ENCODE measurements at regions not wholly inside any gene's neighbourhood (a gene's known extent, or its start where the extent isn't known, plus 50 kb on each side); places are given as distances from the start of the nearest gene placed in this dataset.
"Not testable (repeated sequence)": the region's sequence is repeated elsewhere in the genome, so short reads cannot be mapped to it uniquely, and the experiment has no call there.

DNA sequence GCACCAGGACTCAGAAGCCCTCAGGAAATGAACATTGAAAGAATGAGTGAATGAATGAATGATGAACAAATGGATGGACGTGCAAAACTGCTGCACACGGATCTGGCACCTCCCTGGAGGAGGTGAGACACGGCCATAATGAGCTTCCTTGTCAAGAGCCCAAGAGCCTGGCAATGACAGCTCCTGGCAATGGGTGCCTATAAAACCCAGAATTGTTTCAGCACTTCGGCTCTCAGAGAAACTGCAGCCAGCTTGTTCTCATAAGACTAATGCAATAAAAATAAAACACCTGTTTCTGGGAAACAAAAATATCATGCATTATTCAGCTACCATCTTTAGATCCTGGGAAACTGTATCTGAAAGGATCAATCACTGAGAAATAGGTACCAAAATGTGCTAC is 200.5 kb upstream of the SFSWAP start:
- no peak for TF ChIP-seq POLR2A (IDR thresholded peaks at IDR 0.05)
- TF ChIP-seq, protein P1, sequence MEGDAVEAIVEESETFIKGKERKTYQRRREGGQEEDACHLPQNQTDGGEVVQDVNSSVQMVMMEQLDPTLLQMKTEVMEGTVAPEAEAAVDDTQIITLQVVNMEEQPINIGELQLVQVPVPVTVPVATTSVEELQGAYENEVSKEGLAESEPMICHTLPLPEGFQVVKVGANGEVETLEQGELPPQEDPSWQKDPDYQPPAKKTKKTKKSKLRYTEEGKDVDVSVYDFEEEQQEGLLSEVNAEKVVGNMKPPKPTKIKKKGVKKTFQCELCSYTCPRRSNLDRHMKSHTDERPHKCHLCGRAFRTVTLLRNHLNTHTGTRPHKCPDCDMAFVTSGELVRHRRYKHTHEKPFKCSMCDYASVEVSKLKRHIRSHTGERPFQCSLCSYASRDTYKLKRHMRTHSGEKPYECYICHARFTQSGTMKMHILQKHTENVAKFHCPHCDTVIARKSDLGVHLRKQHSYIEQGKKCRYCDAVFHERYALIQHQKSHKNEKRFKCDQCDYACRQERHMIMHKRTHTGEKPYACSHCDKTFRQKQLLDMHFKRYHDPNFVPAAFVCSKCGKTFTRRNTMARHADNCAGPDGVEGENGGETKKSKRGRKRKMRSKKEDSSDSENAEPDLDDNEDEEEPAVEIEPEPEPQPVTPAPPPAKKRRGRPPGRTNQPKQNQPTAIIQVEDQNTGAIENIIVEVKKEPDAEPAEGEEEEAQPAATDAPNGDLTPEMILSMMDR (IDR thresholded peaks at IDR 0.05): no peak
- Histone ChIP-seq H3K4me3 (no peak overlapping the region), H3K4me1 (no peaks in the 10 kb centered on the region), H3K9me3 (no peaks in the 10 kb centered on the region), H3K36me3 (no peaks in the 10 kb centered on the region), H3K27ac (no peak overlapping the region), H3K27me3 (no peaks in the 10 kb centered on the region)
- no peak for DNase-seq

DNA sequence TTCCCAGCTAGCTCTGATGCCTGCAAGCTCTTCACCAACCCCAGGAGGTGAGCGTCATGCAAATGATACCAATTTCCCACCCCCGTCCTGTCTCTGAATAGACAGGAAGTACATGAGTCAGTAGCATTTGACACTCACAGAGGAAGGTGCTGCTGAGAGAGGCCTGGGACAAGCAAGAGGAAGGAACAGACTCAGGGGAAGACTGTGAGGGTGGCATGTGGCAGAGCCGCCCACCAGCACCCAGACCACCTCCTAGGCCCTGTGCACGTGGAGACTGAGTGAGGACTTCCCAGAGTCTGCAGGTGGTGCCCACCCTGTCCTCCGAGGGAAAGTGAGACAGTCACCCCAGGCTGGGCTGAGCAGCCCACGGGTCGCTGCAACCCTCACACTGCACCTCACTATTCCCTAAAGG is 199.5 kb upstream of the SFSWAP start:
- DNase-seq: peak in 2 of 3 donors; percentile 66 to 73
- H3K9me3 ChIP-seq: no peaks in the 10 kb centered on the region

DNA sequence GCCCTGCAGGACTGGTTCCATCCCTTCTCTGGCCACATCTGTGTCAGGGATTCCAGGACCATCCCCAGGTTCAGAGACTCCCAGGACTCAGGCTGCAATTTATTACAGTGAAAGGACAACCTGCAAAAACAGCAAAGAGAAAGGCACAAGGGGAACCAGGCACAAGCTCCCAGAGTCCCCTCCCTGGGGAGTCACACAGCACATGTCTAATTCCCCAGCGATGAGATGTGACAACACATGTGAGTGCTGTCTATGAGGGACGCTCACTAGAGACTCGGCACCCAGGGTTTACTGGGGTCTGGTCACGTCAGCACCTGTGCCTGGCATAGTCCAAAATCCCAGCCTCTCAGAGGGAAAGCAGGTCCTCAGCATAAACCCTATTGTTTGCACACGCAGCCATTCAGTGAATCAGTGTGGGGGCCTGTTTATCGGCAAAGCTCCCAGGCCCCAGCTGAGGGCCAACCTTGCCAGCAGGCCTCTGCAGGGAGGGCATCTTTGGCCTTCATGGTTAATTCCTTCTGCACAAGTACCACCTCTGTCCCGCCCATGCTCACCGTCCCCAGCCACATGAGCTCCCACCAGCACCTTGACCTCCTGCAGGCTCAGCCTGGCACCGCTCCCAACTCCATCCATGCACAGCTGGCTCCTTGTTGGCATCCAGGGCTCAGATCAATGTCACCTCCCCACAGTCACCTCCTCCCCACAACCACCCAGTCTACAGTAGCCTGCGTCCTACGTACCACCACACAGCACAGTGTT is 198.9 kb upstream of the SFSWAP start:
- no peak for TF ChIP-seq POLR2A (IDR thresholded peaks at IDR 0.05)
- TF ChIP-seq, protein P1 (IDR thresholded peaks at IDR 0.05): no peak
- Histone ChIP-seq H3K4me1 (no peaks in the 10 kb centered on the region), H3K27ac (peak overlapping the region in 1 of 4 donors; percentile 38), H3K27me3 (no peaks in the 10 kb centered on the region), H3K9me3 (no peaks in the 10 kb centered on the region), H3K4me3 (no peak overlapping the region), H3K36me3 (no peaks in the 10 kb centered on the region)
- DNase-seq: peak in 1 of 3 donors; percentile 40

More for the DNA sequence above, 199.5 kb upstream of the SFSWAP start:
- no peak for TF ChIP-seq POLR2A (IDR thresholded peaks at IDR 0.05)
- TF ChIP-seq, protein P1 (IDR thresholded peaks at IDR 0.05): no peak
- Histone ChIP-seq H3K27ac (peak overlapping the region in 1 of 4 donors; percentile 38), H3K27me3 (no peaks in the 10 kb centered on the region), H3K36me3 (no peaks in the 10 kb centered on the region), H3K4me3 (no peak overlapping the region), H3K4me1 (no peaks in the 10 kb centered on the region)

DNA sequence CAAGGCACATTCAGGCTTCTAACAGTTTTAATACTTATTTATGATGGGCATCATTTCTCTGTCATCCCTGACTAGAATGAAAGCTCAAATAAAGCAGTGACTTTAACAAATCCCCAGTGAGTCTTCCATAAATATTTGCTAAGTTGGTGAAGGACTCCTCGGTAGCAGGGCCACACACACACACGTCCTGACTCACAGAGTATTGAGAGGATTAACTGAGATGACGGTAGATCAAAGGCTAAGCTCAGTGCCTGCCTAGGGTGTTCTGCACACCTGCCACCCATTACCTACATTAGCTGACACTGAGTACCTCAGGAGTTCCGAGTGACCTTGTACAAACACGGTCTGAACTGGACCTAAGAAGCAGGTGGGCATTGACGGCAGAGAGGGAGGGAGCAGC is 197.3 kb upstream of the SFSWAP start:
- no peak for TF ChIP-seq POLR2A (IDR thresholded peaks at IDR 0.05)
- TF ChIP-seq, protein P1 (IDR thresholded peaks at IDR 0.05): no peak
- H3K27me3 ChIP-seq: no peaks in the 10 kb centered on the region
- no peaks in the 10 kb centered on the region for H3K36me3 ChIP-seq
- no peak overlapping the region for H3K4me3 ChIP-seq
- no peaks in the 10 kb centered on the region for H3K9me3 ChIP-seq
- H3K4me1 ChIP-seq: no peaks in the 10 kb centered on the region
- no peak overlapping the region for H3K27ac ChIP-seq
- peak in 1 of 3 donors; percentile 33 for DNase-seq

DNA sequence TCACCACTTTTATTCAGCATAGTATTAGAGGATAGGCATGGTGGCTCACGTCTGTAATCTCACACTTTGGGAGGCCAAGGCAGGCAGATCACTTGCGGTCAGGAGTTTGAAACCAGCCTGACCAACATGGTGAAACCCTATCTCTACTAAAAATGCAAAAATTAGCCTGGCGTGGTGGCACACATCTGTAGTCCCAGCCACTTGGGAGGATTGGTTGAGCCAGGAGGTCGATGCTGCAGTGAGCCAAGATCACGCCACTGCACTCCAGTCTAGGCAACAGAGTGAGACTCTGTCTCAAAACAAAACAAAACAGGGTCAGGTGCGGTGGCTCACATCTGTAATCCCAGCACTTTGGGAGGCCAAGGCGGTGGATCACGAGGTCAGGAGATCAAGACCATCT is 190.3 kb upstream of the SFSWAP start:
- H3K27ac ChIP-seq, H3K36me3 ChIP-seq, H3K4me3 ChIP-seq, DNase-seq, H3K9me3 ChIP-seq, H3K4me1 ChIP-seq, H3K27me3 ChIP-seq: not testable (repeated sequence)

DNA sequence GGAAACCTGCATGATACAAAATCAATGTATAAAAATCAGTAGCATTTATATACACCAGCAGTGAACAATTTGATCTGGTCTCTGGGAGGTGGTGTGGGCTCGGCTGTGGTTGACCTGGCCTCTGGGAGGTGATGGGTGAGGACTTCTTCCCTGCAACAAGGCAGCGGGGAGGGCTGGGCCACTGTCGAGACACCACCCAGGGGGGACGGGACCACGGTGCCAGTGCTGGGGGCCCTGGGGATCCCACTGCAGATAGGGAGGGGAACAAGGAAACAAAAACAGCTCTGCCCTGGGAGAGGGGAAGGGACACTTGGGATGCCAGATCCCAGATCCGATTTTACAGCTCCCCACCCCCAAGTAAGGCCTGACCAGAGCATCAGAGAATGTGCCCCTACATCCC is 189.6 kb upstream of the SFSWAP start:
- H3K9me3 ChIP-seq: no peaks in the 10 kb centered on the region
- H3K36me3 ChIP-seq: no peaks in the 10 kb centered on the region
- no peak for TF ChIP-seq POLR2A (IDR thresholded peaks at IDR 0.05)
- TF ChIP-seq, protein P1 (IDR thresholded peaks at IDR 0.05): no peak
- no peaks in the 10 kb centered on the region for H3K27me3 ChIP-seq
- no peak overlapping the region for H3K4me3 ChIP-seq
- H3K4me1 ChIP-seq: no peaks in the 10 kb centered on the region
- H3K27ac ChIP-seq: no peak overlapping the region
- DNase-seq: no peak
